Vagina (tissue), 2 donors: ENCODE measurements at regions not wholly inside any gene's neighbourhood (a gene's known extent, or its start where the extent isn't known, plus 50 kb on each side); places are given as distances from the start of the nearest gene placed in this dataset.

ENCODE experiments used
- POLR2A ChIP-seq, 2 donors: fragments of 450-650 bp; IDR thresholded peaks; one replicate each; pipeline ENCODE4 v1.6.1; 2017; ENCODE audit warnings: antibody characterized with exemption in 2 of 2, mild to moderate bottlenecking in 2 of 2, moderate library complexity in 2 of 2
- POLR2AphosphoS5 ChIP-seq, 2 donors: sonication (generic); formaldehyde crosslinking; IDR thresholded peaks; one replicate each; pipeline ENCODE4 v1.9.0; 2017; ENCODE audit warnings: antibody characterized with exemption in 2 of 2, mild to moderate bottlenecking in 2 of 2, low read depth in 1 of 2; ENCODE audit not compliant: insufficient read depth in 1 of 2

GRCh38 chr5:107743373-107744000, 72.8 kb upstream of the EFNA5 start:
- TF ChIP-seq POLR2A (IDR thresholded peaks at IDR 0.05), result no peak
- no peak for TF ChIP-seq POLR2AphosphoS5 (IDR thresholded peaks at IDR 0.05; ENCODE audit: insufficient read depth in 1 of 2, low read depth in 1 of 2)
